ENCODE measurements at regions not wholly inside any gene's neighbourhood (a gene's known extent, or its start where the extent isn't known, plus 50 kb on each side); places are given as distances from the start of the nearest gene placed in this dataset.

DNA sequence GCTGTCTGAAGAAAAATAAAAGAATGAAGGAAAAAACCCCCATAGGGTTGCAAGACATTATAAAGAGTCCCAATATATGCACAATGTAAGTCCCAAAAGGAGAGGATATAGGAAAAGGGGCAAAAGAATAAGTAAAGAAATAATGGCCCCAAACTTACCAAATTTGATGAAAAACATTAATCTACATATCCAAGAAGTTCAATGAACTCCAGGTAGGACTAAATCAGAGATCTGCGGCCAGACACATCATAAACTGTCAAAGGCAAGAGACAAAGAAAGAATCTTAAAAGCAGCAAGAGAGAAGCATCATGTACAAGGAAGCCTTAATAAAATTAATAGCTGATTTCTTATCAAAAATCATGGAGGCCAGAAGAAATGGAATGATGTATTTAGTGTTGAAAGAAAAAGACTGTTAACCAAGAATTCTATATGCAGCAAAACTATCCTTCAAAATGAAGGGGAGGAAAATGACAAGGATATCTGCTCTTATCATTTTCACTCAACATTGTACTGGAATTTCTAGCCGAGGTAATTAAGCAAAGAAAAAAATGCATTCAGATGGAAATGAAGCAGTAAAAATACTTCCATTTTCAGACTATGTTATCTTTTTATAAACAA lies 95.7 kb upstream of the GLI3 start:
- Histone ChIP-seq H2AFZ (ENCODE audit: low read length) (no peak overlapping the region), H3K27ac (ENCODE audit: low read depth, low read length) (no peak overlapping the region), H3K79me2 (ENCODE audit: insufficient read depth, low read length) (no peaks in the 10 kb centered on the region), H3K27me3 (ENCODE audit: insufficient read depth, low read length) (peaks cover under 1% of the 10 kb centered on the region), H3K4me1 (ENCODE audit: insufficient read depth, low read length) (peaks cover 3% of the 10 kb centered on the region), H3K36me3 (ENCODE audit: insufficient read depth, low read length) (no peaks in the 10 kb centered on the region), H3K4me3 (ENCODE audit: insufficient read depth, low read length) (no peak overlapping the region), H3K4me2 (ENCODE audit: insufficient read depth, low read length) (no peak overlapping the region), H4K20me1 (ENCODE audit: insufficient read depth, low read length) (no peaks in the 10 kb centered on the region), H3K9me3 (ENCODE audit: low read depth, low read length) (peaks cover 2% of the 10 kb centered on the region)
- DNase-seq (ENCODE audit: insufficient read length, low spot score, missing footprints), result no peak
- TF ChIP-seq CTCF (IDR thresholded peaks at IDR 0.05; ENCODE audit: extremely low read depth, low read depth, low read length), result no peak

- H3K4me3 ChIP-seq (ENCODE audit: insufficient read depth, low read length), result no peak overlapping the region
- H3K9me3 ChIP-seq (ENCODE audit: low read depth, low read length), result no peaks in the 10 kb centered on the region
- peaks cover 4% of the 10 kb centered on the region for H3K27me3 ChIP-seq (ENCODE audit: insufficient read depth, low read length)
- no peak overlapping the region for H3K27ac ChIP-seq (ENCODE audit: low read depth, low read length)
- H2AFZ ChIP-seq (ENCODE audit: low read length), result no peak overlapping the region
- H3K36me3 ChIP-seq (ENCODE audit: insufficient read depth, low read length), result no peaks in the 10 kb centered on the region
- DNase-seq (ENCODE audit: insufficient read length, low spot score, missing footprints), result no peak
- no peak for TF ChIP-seq CTCF (IDR thresholded peaks at IDR 0.05; ENCODE audit: extremely low read depth, low read depth, low read length)
- H3K4me1 ChIP-seq (ENCODE audit: insufficient read depth, low read length), result peaks cover 8% of the 10 kb centered on the region
- no peak overlapping the region for H3K4me2 ChIP-seq (ENCODE audit: insufficient read depth, low read length)
- no peaks in the 10 kb centered on the region for H4K20me1 ChIP-seq (ENCODE audit: insufficient read depth, low read length)
- no peaks in the 10 kb centered on the region for H3K79me2 ChIP-seq (ENCODE audit: insufficient read depth, low read length)
Measured at GRCh38 chr7:42319631-42320030, 82.6 kb upstream of the GLI3 start.

DNA sequence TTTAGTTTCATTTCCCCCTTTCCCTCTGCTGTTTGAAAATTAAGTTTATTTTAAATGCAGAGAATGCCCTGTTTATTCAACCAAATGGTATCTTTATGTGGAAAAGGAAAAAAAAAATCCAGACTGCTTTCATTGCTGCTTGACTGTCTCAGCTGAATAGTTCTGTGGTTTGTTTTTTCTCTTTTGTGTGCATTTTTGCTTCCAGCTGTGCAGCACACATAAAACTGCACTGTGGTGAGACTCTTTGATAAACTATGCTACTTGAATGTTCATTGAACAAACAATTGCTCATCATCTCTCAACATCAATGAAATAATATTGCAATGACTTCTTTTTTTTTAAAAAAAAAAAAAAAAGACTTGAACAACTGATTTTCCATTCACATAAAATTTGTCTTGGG lies 78.6 kb upstream of the GLI3 start:
- Histone ChIP-seq H3K9me3 (ENCODE audit: low read depth, low read length) (no peaks in the 10 kb centered on the region), H3K79me2 (ENCODE audit: insufficient read depth, low read length) (no peaks in the 10 kb centered on the region), H3K4me2 (ENCODE audit: insufficient read depth, low read length) (peak overlapping the region; percentile 64), H3K27me3 (ENCODE audit: insufficient read depth, low read length) (peaks cover 4% of the 10 kb centered on the region), H3K36me3 (ENCODE audit: insufficient read depth, low read length) (no peaks in the 10 kb centered on the region), H2AFZ (ENCODE audit: low read length) (no peak overlapping the region), H3K4me3 (ENCODE audit: insufficient read depth, low read length) (peak overlapping the region; percentile 43), H4K20me1 (ENCODE audit: insufficient read depth, low read length) (no peaks in the 10 kb centered on the region), H3K4me1 (ENCODE audit: insufficient read depth, low read length) (peaks cover 9% of the 10 kb centered on the region), H3K27ac (ENCODE audit: low read depth, low read length) (no peak overlapping the region)
- no peak for TF ChIP-seq CTCF (IDR thresholded peaks at IDR 0.05; ENCODE audit: extremely low read depth, low read depth, low read length)
- peak; percentile 46 for DNase-seq (ENCODE audit: insufficient read length, low spot score, missing footprints)

- H3K36me3 ChIP-seq (ENCODE audit: insufficient read depth, low read length), result no peaks in the 10 kb centered on the region
- H2AFZ ChIP-seq (ENCODE audit: low read length), result no peak overlapping the region
- peaks cover 4% of the 10 kb centered on the region for H3K27me3 ChIP-seq (ENCODE audit: insufficient read depth, low read length)
- no peak overlapping the region for H3K27ac ChIP-seq (ENCODE audit: low read depth, low read length)
- no peak for DNase-seq (ENCODE audit: insufficient read length, low spot score, missing footprints)
- peak overlapping the region; percentile 64 for H3K4me2 ChIP-seq (ENCODE audit: insufficient read depth, low read length)
- peaks cover 9% of the 10 kb centered on the region for H3K4me1 ChIP-seq (ENCODE audit: insufficient read depth, low read length)
- H4K20me1 ChIP-seq (ENCODE audit: insufficient read depth, low read length), result no peaks in the 10 kb centered on the region
- H3K79me2 ChIP-seq (ENCODE audit: insufficient read depth, low read length), result no peaks in the 10 kb centered on the region
- H3K9me3 ChIP-seq (ENCODE audit: low read depth, low read length), result no peaks in the 10 kb centered on the region
- TF ChIP-seq CTCF (IDR thresholded peaks at IDR 0.05; ENCODE audit: extremely low read depth, low read depth, low read length), result no peak
- peak overlapping the region; percentile 43 for H3K4me3 ChIP-seq (ENCODE audit: insufficient read depth, low read length)
Measured at GRCh38 chr7:42315103-42315502, 78.1 kb upstream of the GLI3 start.
